ENCODE measurements at regions not wholly inside any gene's neighbourhood (a gene's known extent, or its start where the extent isn't known, plus 50 kb on each side); places are given as distances from the start of the nearest gene placed in this dataset.
"Not testable (repeated sequence)": the region's sequence is repeated elsewhere in the genome, so short reads cannot be mapped to it uniquely, and the experiment has no call there.

- DNase-seq (ENCODE audit: low read depth), result no peak
Observed at GRCh38 chr1:213531369-213532310, 456.1 kb upstream of the PROX1 start.

- no peak for DNase-seq (ENCODE audit: low read depth)
Observed at GRCh38 chr1:213533125-213533524, 454.6 kb upstream of the PROX1 start.

GRCh38 chr1:213535679-213536078 is 452.1 kb upstream of the PROX1 start:
- DNase-seq (ENCODE audit: low read depth), result no peak

GRCh38 chr1:213538251-213538650 is 449.5 kb upstream of the PROX1 start:
- no peak for DNase-seq (ENCODE audit: low read depth)

GRCh38 chr1:213539464-213539863 is 448.3 kb upstream of the PROX1 start:
- no peak for DNase-seq (ENCODE audit: low read depth)

- no peak for DNase-seq (ENCODE audit: low read depth)
Observed at GRCh38 chr1:213541641-213542040, 446.1 kb upstream of the PROX1 start.

GRCh38 chr1:213545181-213545580 is 442.6 kb upstream of the PROX1 start:
- DNase-seq (ENCODE audit: low read depth), result not testable (repeated sequence)

GRCh38 chr1:213549982-213550381 is 437.8 kb upstream of the PROX1 start:
- no peak for DNase-seq (ENCODE audit: low read depth)

- no peak for DNase-seq (ENCODE audit: low read depth)
Observed at GRCh38 chr1:213550804-213551203, 437.0 kb upstream of the PROX1 start.

- no peak for DNase-seq (ENCODE audit: low read depth)
Observed at GRCh38 chr1:213552045-213552444, 435.7 kb upstream of the PROX1 start.

- DNase-seq (ENCODE audit: low read depth), result no peak
Observed at GRCh38 chr1:213560226-213560625, 427.5 kb upstream of the PROX1 start.

- no peak for DNase-seq (ENCODE audit: low read depth)
Observed at GRCh38 chr1:213561870-213562269, 425.9 kb upstream of the PROX1 start.

- no peak for DNase-seq (ENCODE audit: low read depth)
Observed at GRCh38 chr1:213564215-213564659, 423.5 kb upstream of the PROX1 start.

GRCh38 chr1:213568929-213569815 is 418.6 kb upstream of the PROX1 start:
- no peak for DNase-seq (ENCODE audit: low read depth)

- DNase-seq (ENCODE audit: low read depth), result no peak
Observed at GRCh38 chr1:213569816-213570150, 418.0 kb upstream of the PROX1 start.

GRCh38 chr1:213570487-213570886 is 417.3 kb upstream of the PROX1 start:
- no peak for DNase-seq (ENCODE audit: low read depth)

- no peak for DNase-seq (ENCODE audit: low read depth)
Observed at GRCh38 chr1:213571419-213571818, 416.4 kb upstream of the PROX1 start.

- no peak for DNase-seq (ENCODE audit: low read depth)
Observed at GRCh38 chr1:213571843-213572242, 415.9 kb upstream of the PROX1 start.

- no peak for DNase-seq (ENCODE audit: low read depth)
Observed at GRCh38 chr1:213572912-213573647, 414.7 kb upstream of the PROX1 start.

- no peak for DNase-seq (ENCODE audit: low read depth)
Observed at GRCh38 chr1:213573648-213574009, 414.1 kb upstream of the PROX1 start.

- no peak for DNase-seq (ENCODE audit: low read depth)
Observed at GRCh38 chr1:213582976-213583567, 404.7 kb upstream of the PROX1 start.

- DNase-seq (ENCODE audit: low read depth), result no peak
Observed at GRCh38 chr1:213584272-213584671, 403.5 kb upstream of the PROX1 start.
